ENCODE measurements at regions not wholly inside any gene's neighbourhood (a gene's known extent, or its start where the extent isn't known, plus 50 kb on each side); places are given as distances from the start of the nearest gene placed in this dataset.
A peak's percentile ranks its signal among the peaks of the same experiment; 100 is the strongest.
"Not testable (repeated sequence)": the region's sequence is repeated elsewhere in the genome, so short reads cannot be mapped to it uniquely, and the experiment has no call there.

- no peaks in the 10 kb centered on the region for H3K4me1 ChIP-seq (ENCODE audit: control insufficient read depth, insufficient read depth, low read length)
- no peak for TF ChIP-seq CTCF (conservative IDR thresholded peaks at IDR 0.05)
Observed at GRCh38 chr1:215426101-215426500, 141.0 kb upstream of the KCTD3 start.

GRCh38 chr1:215432483-215433227 is 134.4 kb upstream of the KCTD3 start:
- H3K36me3 ChIP-seq (ENCODE audit: control insufficient read depth, insufficient read depth, low read length); H3K27me3 ChIP-seq (ENCODE audit: control insufficient read depth, insufficient read depth, low read length, poor library complexity, severe bottlenecking); H3K9ac ChIP-seq (ENCODE audit: extremely low read depth, low read length, poor library complexity, severe bottlenecking); H3K4me3 Mint-ChIP-seq; H3K4me1 ChIP-seq (ENCODE audit: control insufficient read depth, insufficient read depth, low read length); H3K4me1 Mint-ChIP-seq; H3K4me3 ChIP-seq (ENCODE audit: low read length); H3K9me3 ChIP-seq (ENCODE audit: control insufficient read depth, low read length); H3K27me3 Mint-ChIP-seq (ENCODE audit: insufficient read depth); H3K27ac ChIP-seq (ENCODE audit: low read depth, low read length): not testable (repeated sequence)
- H3K36me3 Mint-ChIP-seq (ENCODE audit: low read depth): peaks cover 10% of the 10 kb centered on the region
- 81 to 88% methylated on average over 2 to 6 of the region's 6 CpGs for WGBS, 2 experiments (ENCODE audit: insufficient coverage in 1 of 2, insufficient read length in 1 of 2)
- DNase-seq: peak; percentile 84
- peak overlapping the region; percentile 58 for H3K27ac Mint-ChIP-seq
- peaks cover 11% of the 10 kb centered on the region for H3K9me3 Mint-ChIP-seq

More at GRCh38 chr1:215426101-215426500, 141.0 kb upstream of the KCTD3 start:
- Mint-ChIP-seq H3K4me1 (peaks cover 7% of the 10 kb centered on the region), H3K27ac (no peak overlapping the region), H3K9me3 (peaks cover 17% of the 10 kb centered on the region), H3K36me3 (ENCODE audit: low read depth) (peaks cover 22% of the 10 kb centered on the region), H3K27me3 (ENCODE audit: insufficient read depth) (no peaks in the 10 kb centered on the region), H3K4me3 (no peak overlapping the region)
- H3K4me3 ChIP-seq (ENCODE audit: low read length): no peak overlapping the region
- no peaks in the 10 kb centered on the region for H3K27me3 ChIP-seq (ENCODE audit: control insufficient read depth, insufficient read depth, low read length, poor library complexity, severe bottlenecking)
- H3K36me3 ChIP-seq (ENCODE audit: control insufficient read depth, insufficient read depth, low read length): no peaks in the 10 kb centered on the region
- H3K9me3 ChIP-seq (ENCODE audit: control insufficient read depth, low read length): no peaks in the 10 kb centered on the region
- H3K27ac ChIP-seq (ENCODE audit: low read depth, low read length): no peak overlapping the region
- no peak overlapping the region for H3K9ac ChIP-seq (ENCODE audit: extremely low read depth, low read length, poor library complexity, severe bottlenecking)
- DNase-seq: no peak

GRCh38 chr1:215433237-215433636 is 133.9 kb upstream of the KCTD3 start:
- H3K9ac ChIP-seq (ENCODE audit: extremely low read depth, low read length, poor library complexity, severe bottlenecking): no peak overlapping the region
- Mint-ChIP-seq H3K4me3 (no peak overlapping the region), H3K36me3 (ENCODE audit: low read depth) (peaks cover 5% of the 10 kb centered on the region), H3K27me3 (ENCODE audit: insufficient read depth) (no peaks in the 10 kb centered on the region), H3K27ac (peak overlapping the region; percentile 58), H3K4me1 (peaks cover 8% of the 10 kb centered on the region), H3K9me3 (peaks cover 5% of the 10 kb centered on the region)
- H3K36me3 ChIP-seq (ENCODE audit: control insufficient read depth, insufficient read depth, low read length): no peaks in the 10 kb centered on the region
- no peak overlapping the region for H3K4me3 ChIP-seq (ENCODE audit: low read length)
- no peaks in the 10 kb centered on the region for H3K27me3 ChIP-seq (ENCODE audit: control insufficient read depth, insufficient read depth, low read length, poor library complexity, severe bottlenecking)
- no peak for TF ChIP-seq CTCF (conservative IDR thresholded peaks at IDR 0.05)
- DNase-seq: no peak
- whole genome bisulfite sequencing, 2 experiments (ENCODE audit: insufficient coverage in 1 of 2, insufficient read length in 1 of 2): 86 to 93% methylated on average over 4 to 8 of the region's 8 CpGs
- H3K9me3 ChIP-seq (ENCODE audit: control insufficient read depth, low read length): no peaks in the 10 kb centered on the region
- H3K4me1 ChIP-seq (ENCODE audit: control insufficient read depth, insufficient read depth, low read length): no peaks in the 10 kb centered on the region
- no peak overlapping the region for H3K27ac ChIP-seq (ENCODE audit: low read depth, low read length)

GRCh38 chr1:215439549-215439948 is 127.6 kb upstream of the KCTD3 start:
- Histone ChIP-seq H3K9ac (ENCODE audit: extremely low read depth, low read length, poor library complexity, severe bottlenecking) (no peak overlapping the region), H3K4me3 (ENCODE audit: low read length) (no peak overlapping the region), H3K36me3 (ENCODE audit: control insufficient read depth, insufficient read depth, low read length) (no peaks in the 10 kb centered on the region), H3K9me3 (ENCODE audit: control insufficient read depth, low read length) (no peaks in the 10 kb centered on the region), H3K4me1 (ENCODE audit: control insufficient read depth, insufficient read depth, low read length) (no peaks in the 10 kb centered on the region), H3K27ac (ENCODE audit: low read depth, low read length) (no peak overlapping the region), H3K27me3 (ENCODE audit: control insufficient read depth, insufficient read depth, low read length, poor library complexity, severe bottlenecking) (no peaks in the 10 kb centered on the region)
- Mint-ChIP-seq H3K9me3 (peaks cover 14% of the 10 kb centered on the region), H3K27me3 (ENCODE audit: insufficient read depth) (no peaks in the 10 kb centered on the region), H3K4me3 (no peak overlapping the region), H3K27ac (no peak overlapping the region), H3K4me1 (peaks cover 2% of the 10 kb centered on the region), H3K36me3 (ENCODE audit: low read depth) (no peaks in the 10 kb centered on the region)
- no peak for DNase-seq
- no peak for TF ChIP-seq CTCF (conservative IDR thresholded peaks at IDR 0.05)

All from endodermal cell (in vitro differentiated cells).